COR-L47 (cell line): ENCODE measurements at regions not wholly inside any gene's neighbourhood (a gene's known extent, or its start where the extent isn't known, plus 50 kb on each side); places are given as distances from the start of the nearest gene placed in this dataset.
"Not testable (repeated sequence)": the region's sequence is repeated elsewhere in the genome, so short reads cannot be mapped to it uniquely, and the experiment has no call there.

Experiments used
- DNase-seq: peaks from one replicate; lab custom pipeline; 2025; lab: John Stamatoyannopoulos, UW

DNA sequence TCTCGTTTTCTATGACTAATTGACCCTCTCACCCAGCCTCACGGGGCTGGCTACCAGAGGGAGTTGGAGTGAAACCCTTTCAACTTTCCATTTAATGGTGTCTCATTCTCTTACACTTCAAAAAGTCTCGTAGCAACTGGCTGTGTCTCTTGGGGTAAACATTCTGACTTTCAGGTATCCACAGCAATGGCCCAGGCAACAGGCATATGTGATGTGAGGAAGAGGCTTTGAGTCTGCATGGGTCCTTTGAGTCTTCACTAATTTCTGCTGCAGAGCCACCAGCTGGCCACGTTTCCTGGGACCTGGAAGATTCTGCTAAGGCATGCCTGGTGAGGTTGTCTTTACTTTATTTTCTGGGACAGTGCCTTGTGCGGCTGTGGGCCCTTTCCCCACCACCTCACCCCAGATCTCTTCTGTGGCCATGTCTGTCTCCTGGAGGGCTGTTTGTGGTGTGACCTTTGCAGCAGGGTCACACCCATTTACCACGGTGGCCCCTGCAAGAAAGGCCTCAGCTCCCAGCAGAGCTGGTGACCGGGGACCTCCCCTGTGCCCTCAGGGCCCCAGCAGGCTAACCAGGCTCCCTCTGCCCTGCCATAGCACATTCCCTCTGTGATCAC lies 112.5 kb upstream of the FRG1 start:
- DNase-seq = no peak

DNA sequence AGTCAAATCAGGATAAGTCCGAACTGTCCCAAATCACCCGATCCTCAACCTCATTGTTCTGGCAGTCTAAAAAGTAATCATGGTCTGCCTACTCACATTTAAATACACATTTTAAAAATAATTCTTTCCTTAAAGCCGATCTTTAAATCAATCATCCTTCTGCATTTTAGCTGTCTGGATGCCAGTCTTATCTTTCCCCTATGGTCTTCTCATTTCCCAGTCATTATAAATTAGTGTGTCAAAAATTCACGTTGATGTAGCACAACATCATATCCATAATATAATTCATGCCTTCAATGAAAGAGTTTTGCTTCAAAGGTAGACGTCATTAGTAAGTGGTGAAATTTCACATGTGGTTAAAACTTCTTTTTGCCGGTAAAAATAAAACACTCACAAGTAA lies 108.1 kb upstream of the FRG1 start:
- DNase-seq = no peak

DNA sequence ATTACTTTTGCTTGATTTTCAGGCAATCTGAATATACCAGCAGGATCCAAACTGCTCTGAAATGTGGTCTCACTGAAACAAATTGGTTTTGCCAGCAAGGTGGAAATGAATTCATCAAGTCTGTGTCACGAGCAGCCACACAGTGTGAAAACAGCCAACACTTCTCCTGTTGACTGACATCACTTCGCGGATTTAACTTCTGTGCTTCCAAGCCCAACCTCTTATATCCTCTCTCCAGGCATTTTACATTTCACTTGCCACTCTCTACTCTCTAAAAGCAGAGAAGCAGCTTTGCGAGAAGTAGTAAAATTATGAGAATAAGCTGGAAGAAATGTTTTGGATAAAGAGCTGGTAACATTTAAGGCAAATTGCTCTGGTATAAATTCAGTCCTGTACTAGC lies 106.1 kb upstream of the FRG1 start:
- no peak for DNase-seq

DNA sequence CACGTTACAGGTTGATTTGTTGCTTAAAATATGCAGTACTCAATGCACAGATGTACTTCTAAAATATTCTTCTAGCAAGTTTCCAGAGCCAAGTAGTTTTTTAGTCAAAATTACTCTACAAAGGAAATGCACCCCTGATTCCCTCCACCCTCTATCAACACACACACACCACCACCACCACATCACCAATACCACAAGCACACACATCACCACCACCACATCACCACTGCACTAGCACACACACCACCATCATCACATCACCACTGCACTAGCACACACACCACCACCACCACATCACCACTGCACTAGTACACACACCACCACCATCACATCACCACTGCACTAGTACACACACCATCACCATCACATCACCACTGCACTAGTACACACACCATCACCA lies 105.2 kb upstream of the FRG1 start:
- no peak for DNase-seq

DNA sequence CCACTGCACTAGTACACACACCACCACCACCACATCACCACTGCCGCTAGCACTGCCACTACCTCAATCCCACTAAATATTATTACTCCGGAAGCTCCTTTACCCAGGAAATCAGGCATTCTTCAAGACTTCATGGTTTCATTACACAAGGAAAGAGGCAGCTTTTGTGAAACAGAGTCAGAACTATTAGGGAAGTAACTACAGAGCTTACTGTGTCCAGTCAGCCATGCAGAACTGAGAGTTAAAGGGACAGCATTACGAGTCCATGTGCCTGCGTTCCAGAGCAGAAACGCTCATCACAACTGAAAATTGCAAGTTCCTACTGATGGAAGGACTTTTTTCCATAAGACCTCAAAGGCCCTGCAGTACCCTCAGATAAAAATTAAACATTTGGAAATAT lies 103.2 kb upstream of the FRG1 start:
- no peak for DNase-seq

DNA sequence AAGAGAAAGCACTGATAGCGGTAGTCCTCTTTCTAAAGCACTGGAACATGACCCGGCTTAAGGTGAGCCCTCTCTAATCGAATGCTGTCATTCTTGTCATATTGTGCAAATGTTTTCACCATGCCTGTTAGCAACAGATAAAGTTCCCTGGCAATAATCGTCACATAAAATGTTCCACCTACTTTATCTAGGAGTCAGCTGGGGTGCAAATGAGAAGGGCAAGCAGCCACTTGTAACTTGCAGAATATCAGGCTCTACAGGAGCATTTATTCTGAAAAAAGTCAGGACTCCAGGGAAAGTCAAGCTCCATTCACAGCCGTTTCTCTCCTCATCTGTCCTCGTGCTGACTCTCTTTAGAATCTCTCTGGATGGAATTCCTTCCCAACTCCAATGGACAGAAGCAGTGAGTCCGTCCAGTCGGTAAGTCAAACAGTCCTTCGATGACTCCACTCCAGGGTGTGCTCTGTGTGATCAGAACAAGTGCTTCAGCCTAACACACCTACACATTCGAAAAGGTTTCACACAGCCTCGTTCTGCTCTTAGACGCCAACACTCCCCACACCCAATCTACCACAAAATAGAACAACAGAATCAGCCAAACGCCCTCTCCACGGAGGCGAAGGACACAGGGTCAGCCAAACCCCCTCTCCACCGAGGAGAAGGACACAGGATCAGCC lies 101.7 kb upstream of the FRG1 start:
- no peak for DNase-seq

DNA sequence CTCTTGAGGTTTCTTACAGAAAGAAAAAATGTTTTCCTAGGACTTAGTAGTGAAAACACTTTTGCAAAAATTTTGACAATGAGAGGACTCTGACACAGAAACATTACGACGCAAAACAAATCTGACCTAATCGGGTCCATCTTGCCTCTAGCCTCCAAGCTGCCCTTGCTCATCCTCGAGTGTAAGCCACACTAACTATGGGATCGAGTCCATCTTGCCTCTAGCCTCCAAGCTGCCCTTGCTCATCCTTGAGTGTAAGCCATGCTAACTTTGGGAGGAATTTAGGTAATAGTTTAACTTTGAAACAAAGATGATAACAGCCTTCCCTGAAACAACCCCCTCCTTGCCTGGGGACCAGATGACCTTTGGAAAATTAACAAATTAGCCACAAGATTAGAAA lies 100.3 kb upstream of the FRG1 start:
- DNase-seq = no peak

DNA sequence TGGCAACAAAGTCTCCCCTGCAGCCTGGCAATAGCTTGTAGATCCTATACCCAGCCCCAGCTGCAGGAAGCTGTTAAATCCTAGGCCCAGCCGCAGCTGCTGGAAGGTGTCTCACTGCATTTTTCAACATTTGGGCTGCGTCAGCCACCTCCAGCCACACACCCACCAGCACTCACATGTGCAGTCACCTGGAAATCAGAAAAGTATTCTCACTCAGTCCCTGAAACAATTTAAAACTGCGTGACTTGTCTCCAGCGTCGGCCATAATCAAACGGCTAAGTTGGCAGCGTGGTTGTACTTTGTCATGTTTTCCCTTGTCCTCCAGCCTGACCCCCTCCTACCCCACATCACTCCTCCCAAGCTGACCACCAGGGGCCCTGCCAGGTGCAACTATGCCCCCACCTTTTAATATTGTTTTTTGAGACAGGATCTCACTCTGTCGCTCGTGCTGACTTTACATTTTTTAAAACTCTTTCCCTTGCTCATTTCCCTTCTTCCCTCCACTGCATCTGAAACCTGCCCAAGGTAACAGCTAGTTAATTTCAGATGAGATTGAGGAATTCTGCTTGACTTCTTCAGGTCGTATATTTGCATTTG lies 97.2 kb upstream of the FRG1 start:
- DNase-seq = no peak

DNA sequence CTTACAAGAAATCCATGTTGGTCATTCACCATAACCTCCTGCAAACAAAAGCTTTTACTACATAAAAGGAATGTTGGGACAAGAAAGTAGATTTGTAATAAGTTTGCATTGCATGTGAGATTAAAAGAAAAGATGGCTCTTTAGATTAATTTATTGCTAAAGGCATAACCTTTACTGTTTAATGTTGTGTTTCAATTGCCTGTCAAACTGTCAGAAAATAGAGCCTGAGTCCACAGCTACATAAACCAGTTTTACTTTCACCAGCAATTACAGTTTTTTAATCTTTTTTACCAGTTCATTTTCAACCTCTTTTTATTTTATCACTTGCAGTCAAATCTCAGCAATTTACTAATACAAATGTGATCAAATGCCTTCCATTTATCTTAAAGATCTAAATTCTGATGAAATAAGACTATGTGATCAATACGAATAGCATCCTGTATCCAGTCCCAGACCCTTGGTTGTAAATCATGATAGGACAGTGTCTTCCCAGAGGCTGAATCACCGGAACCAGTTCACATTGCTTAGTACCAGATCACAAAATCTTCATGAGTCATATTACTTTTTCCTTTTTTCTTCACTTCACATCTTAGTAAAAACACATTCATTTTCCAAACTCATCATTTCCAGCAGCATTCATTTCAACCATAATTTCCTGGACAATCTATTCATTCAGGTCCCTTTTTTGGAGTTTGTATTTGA lies 95.4 kb upstream of the FRG1 start:
- no peak for DNase-seq

DNA sequence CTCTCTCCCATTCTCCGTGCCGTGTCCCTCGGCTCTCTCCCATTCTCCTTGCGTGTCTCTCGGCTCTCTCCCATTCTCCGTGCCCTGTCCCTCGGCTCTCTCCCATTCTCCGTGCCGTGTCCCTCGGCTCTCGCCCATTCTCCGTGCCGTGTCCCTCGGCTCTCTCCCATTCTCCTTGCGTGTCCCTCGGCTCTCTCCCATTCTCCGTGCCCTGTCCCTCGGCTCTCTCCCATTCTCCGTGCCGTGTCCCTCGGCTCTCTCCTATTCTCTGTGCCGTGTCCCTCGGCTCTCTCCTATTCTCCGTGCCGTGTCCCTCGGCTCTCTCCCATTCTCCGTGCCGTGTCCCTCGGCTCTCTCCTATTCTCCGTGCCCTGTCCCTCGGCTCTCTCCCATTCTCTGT lies 94.6 kb upstream of the FRG1 start:
- not testable (repeated sequence) for DNase-seq

DNA sequence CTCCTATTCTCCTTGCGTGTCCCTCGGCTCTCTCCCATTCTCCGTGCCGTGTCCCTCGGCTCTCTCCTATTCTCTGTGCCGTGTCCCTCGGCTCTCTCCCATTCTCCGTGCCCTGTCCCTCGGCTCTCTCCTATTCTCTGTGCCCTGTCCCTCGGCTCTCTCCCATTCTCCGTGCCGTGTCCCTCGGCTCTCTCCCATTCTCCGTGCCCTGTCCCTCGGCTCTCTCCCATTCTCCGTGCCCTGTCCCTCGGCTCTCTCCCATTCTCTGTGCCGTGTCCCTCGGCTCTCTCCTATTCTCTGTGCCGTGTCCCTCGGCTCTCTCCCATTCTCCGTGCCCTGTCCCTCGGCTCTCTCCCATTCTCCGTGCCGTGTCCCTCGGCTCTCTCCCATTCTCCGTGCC lies 94.1 kb upstream of the FRG1 start:
- not testable (repeated sequence) for DNase-seq

DNA sequence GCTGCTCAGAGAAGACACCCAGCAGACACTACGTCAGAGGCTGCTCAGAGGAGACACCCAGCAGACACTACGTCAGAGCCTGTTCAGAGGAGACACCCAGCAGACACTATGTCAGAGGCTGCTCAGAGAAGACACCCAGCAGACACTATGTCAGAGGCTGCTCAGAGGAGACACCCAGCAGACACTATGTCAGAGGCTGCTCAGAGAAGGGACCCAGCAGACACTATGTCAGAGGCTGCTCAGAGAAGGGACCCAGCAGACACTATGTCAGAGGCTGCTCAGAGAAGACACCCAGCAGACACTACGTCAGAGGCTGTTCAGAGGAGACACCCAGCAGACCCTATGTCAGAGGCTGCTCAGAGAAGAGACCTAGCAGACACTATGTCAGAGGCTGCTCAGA lies 92.0 kb upstream of the FRG1 start:
- DNase-seq = not testable (repeated sequence)

DNA sequence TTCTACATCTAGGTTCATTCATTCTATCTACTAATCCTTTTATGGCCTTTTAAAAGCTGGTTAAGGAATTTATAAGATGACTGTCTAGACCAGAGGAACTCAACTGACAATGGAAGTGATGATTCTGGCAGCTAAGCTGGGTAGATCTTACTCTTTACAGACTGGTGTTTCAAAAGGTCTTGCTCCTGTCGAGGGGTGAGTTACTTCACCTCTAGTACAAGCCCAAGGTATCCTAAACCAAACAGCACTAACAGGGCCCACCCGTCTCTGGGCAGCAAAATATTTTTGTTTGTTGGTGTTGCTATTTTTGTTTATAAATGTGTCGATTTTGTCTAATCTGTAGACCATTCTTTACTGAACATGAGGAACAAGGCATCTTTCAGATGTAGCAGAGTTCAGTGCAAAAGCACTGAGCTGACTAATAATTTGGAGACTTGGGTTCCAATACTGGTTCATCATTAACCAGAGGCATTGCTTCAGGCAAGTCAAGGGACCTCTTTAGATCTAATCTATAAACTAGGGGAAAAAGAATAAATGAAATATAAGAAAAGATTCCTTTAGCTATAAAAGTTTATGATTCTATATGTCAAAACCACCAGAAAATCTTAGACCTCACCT lies 90.3 kb upstream of the FRG1 start:
- DNase-seq = no peak

DNA sequence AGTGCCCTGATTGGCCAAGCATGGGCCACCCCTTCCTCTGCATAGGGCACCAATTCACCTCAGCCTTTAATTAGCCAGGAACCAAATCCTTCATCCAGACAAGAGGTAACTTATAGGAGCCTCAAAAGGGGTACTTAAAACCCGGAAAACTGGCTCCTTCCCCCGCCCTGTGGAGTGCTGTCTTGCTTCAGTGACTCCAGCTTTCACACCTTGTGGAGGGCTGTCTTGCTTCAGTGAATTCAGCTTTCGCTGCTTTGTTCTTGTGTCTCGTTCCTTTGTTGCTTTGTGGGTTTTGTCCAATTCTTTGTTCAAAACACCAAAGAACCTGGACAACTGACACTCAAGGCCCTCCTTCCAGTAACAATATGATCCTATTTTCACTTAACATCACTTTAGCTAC lies 82.2 kb upstream of the FRG1 start:
- DNase-seq = no peak

DNA sequence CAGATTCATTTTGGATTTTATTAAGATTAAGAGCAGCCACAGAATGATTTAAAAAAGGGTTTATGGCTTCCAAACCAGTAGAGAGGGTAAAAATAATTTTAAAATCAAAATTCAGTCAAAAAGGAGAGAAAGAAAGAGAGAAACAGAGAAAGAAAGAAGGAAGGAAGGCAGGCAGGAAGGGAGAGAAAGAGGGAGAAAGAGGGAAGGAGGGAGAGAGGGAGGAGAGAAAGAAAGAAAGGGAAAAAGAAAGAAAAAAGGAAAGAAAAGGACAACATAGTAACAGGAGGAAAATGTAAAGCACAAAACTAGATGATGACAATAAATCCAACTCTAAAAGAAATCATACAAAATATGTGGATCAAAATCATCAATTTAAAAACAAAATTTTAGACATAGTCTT lies 79.6 kb upstream of the FRG1 start:
- no peak for DNase-seq

DNA sequence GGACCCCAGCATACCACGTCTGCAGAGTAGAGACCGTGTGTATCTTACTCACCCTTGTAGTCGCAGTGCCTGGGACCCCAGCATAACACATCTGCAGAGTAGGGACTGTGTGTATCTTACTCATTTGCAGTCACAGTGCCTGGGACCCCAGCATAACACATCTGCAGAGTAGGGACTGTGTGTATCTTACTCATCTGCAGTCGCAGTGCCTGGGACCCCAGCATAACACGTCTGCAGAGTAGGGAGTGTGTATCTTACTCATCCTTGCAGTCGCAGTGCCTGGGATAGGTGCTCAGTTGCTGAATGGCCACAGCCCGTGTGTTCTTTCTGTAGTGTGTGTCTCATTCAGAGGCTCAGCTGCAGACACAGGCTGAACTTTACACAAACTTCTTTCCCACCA lies 71.4 kb upstream of the FRG1 start:
- DNase-seq = no peak

DNA sequence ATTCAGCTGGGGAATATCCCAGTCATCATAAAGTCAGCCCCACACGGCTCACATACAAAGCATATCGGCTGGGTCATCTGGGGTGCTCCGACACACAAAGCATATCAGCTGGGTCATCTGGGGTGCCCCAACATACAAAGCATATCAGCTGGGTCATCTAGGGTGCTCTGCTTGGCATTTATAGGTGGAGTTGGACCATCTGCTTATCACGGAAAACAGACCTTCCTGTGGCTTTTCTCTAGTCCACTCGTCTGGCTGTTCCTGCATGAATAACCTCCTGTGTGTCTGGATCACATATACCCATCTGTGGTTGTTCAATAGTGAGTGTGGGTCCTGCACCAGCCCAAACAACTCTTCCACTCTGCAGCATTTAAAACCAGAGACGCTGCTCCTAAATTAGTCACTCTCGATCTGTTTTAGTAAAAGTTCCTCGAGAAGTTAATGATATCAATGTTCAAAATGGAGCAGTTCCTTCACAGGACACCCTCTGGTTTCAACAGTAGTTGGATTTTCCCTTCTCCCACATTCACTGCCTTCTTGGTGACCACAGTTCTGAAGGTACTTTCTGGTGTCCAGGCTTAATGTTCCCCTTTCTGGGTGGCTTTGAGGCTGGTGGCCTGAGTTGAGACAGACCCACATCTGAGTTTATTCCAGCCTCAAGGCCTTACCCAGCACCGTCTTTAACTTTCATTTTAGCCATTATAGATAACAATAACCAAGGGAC lies 70.0 kb upstream of the FRG1 start:
- DNase-seq = no peak

DNA sequence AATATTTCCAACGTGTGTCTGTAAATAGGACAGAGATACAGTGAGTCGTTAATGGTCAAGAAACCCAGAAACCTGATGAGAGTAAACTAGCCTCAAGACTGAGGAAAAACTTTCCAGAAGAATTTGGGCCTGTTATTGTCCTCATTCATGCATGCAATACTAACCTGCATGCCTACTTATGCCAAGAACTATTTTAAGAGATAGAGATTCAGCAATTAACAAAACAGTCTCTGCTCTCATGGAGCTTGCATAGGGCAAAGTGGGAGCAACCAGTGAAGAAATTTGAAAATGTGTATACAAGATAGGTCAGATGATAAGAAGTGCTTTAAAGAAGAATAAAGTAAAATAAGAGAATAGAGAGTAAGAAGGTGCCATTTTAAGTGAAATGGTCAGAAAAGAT lies 66.1 kb upstream of the FRG1 start:
- DNase-seq = no peak

DNA sequence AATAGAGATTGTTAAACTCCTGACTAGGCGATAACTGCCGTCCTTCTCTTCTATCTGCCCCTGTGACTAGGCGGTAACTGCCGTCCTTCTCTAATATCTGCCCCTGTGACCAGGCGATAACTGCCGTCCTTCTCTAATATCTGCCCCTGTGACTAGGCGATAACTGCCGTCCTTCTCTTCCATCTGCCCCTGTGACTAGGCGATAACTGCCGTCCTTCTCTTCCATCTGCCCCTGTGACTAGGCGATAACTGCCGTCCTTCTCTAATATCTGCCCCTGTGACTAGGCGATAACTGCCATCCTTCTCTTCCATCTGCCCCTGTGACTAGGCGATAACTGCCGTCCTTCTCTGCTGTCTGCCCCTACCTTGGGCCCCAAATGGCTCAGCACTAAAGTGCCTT lies 59.5 kb upstream of the FRG1 start:
- DNase-seq = not testable (repeated sequence)

DNA sequence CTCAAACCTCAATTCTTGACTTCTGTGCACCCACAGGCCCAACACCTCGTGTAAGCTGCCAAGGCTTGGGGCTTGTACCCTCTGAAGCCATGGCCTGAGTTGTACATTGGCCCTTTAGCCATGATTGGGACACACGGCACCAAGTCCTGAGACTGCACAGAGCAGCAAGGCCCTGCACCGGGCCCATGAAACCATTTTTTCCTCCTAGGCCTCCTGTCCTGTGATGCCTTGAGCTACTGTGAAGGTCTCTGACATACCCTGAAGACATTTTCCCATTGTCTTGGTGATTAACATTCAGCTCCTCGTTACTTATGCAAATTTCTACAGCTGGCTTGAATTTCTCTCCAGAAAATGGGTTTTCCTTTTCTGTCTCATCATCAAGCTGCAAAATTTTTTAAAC lies 52.3 kb upstream of the FRG1 start:
- DNase-seq = not testable (repeated sequence)
